Activated CD8-positive, alpha-beta memory T cell treated with anti-CD3 and anti-CD28 coated beads for 48 hours (primary cell): ENCODE measurements at regions not wholly inside any gene's neighbourhood (a gene's known extent, or its start where the extent isn't known, plus 50 kb on each side); places are given as distances from the start of the nearest gene placed in this dataset.

Experiments used
- DNase-seq, 3 experiments: peaks; one replicate each; pipeline ENCODE4 v3.0.0-alpha.2; 2020; ENCODE audit warnings: low read depth in 2 of 3, low spot score in 2 of 3

GRCh38 chr13:109670776-109671175 lies 115.6 kb downstream of the IRS2 start:
- DNase-seq: no peak

- DNase-seq: no peak
Observed at GRCh38 chr13:109669956-109670355, 116.4 kb downstream of the IRS2 start.

GRCh38 chr13:109669234-109669612 lies 117.2 kb downstream of the IRS2 start:
- DNase-seq: no peak

- no peak for DNase-seq
Observed at GRCh38 chr13:109668433-109669233, 117.8 kb downstream of the IRS2 start.

- no peak for DNase-seq
Observed at GRCh38 chr13:109667807-109668291, 118.5 kb downstream of the IRS2 start.

- no peak for DNase-seq
Observed at GRCh38 chr13:109667056-109667455, 119.3 kb downstream of the IRS2 start.

- no peak for DNase-seq
Observed at GRCh38 chr13:109666656-109667055, 119.7 kb downstream of the IRS2 start.

- DNase-seq: no peak
Observed at GRCh38 chr13:109665781-109666249, 120.6 kb downstream of the IRS2 start.

GRCh38 chr13:109665240-109665639 lies 121.1 kb downstream of the IRS2 start:
- no peak for DNase-seq

- no peak for DNase-seq
Observed at GRCh38 chr13:109657395-109657794, 129.0 kb downstream of the IRS2 start.

GRCh38 chr13:109656206-109656605 lies 130.2 kb downstream of the IRS2 start:
- DNase-seq: no peak

GRCh38 chr13:109655611-109656010 lies 130.8 kb downstream of the IRS2 start:
- no peak for DNase-seq

- no peak for DNase-seq
Observed at GRCh38 chr13:109655206-109655600, 131.2 kb downstream of the IRS2 start.

GRCh38 chr13:109654341-109655205 lies 131.8 kb downstream of the IRS2 start:
- DNase-seq: no peak

- no peak for DNase-seq
Observed at GRCh38 chr13:109652531-109652930, 133.9 kb downstream of the IRS2 start.

- DNase-seq: no peak
Observed at GRCh38 chr13:109651854-109652253, 134.5 kb downstream of the IRS2 start.

GRCh38 chr13:109651311-109651710 lies 135.1 kb downstream of the IRS2 start:
- DNase-seq: no peak

GRCh38 chr13:109650861-109651260 lies 135.5 kb downstream of the IRS2 start:
- no peak for DNase-seq

GRCh38 chr13:109649713-109650112 lies 136.7 kb downstream of the IRS2 start:
- DNase-seq: no peak

GRCh38 chr13:109647699-109648098 lies 138.7 kb downstream of the IRS2 start:
- DNase-seq: no peak

- DNase-seq: no peak
Observed at GRCh38 chr13:109647053-109647452, 139.3 kb downstream of the IRS2 start.

- DNase-seq: no peak
Observed at GRCh38 chr13:109646423-109646822, 140.0 kb downstream of the IRS2 start.
